PC-3 (cell line): ENCODE measurements at regions not wholly inside any gene's neighbourhood (a gene's known extent, or its start where the extent isn't known, plus 50 kb on each side); places are given as distances from the start of the nearest gene placed in this dataset.

Experiments
- CTCF ChIP-seq: fragments of 300-600 bp; sonication (generic); conservative IDR thresholded peaks from 2 replicates; pipeline ENCODE4 v1.5.1; 2017; ENCODE audit warnings: antibody characterized with exemption, low read depth, mild to moderate bottlenecking, low read length
- EZH2 ChIP-seq: fragments of 300-600 bp; sonication (generic); IDR thresholded peaks from one replicate; pipeline ENCODE4 v1.6.1; 2017; ENCODE audit warnings: antibody characterized with exemption, mild to moderate bottlenecking, low read length; ENCODE audit not compliant: unreplicated experiment

- TF ChIP-seq CTCF: no peak
- TF ChIP-seq EZH2: no peak
Measured at GRCh38 chr6:140909156-140909555, 1223.6 kb upstream of the GJE1 start.
